ENCODE measurements at regions not wholly inside any gene's neighbourhood (a gene's known extent, or its start where the extent isn't known, plus 50 kb on each side); places are given as distances from the start of the nearest gene placed in this dataset.

DNA sequence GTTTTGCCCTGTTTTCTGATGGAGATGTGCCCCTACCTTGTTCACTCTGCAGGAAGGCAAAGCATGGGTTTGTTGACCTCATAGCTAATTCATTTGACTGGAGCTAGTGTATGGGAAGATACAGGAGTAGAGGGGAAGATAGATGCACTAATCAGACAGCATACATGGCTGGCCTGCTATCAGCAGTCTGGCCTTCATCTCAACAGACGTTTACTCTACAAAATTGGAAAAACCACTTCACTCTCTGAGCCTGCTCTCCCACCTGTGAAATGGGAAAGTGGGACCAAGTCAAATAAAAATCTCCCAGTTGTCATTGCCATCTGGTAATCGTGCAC is 235.2 kb upstream of the RAB4A start:
- peaks cover 40% of the 10 kb centered on the region for H3K27me3 Mint-ChIP-seq (ENCODE audit: low read depth)
- no peak overlapping the region for H3K4me3 Mint-ChIP-seq
- H3K4me1 Mint-ChIP-seq (ENCODE audit: low read depth), result peaks cover 12% of the 10 kb centered on the region
- no peaks in the 10 kb centered on the region for H3K36me3 Mint-ChIP-seq (ENCODE audit: low read depth)
- peak overlapping the region; percentile 26 for H3K27ac Mint-ChIP-seq
- H3K9me3 Mint-ChIP-seq, result no peaks in the 10 kb centered on the region

DNA sequence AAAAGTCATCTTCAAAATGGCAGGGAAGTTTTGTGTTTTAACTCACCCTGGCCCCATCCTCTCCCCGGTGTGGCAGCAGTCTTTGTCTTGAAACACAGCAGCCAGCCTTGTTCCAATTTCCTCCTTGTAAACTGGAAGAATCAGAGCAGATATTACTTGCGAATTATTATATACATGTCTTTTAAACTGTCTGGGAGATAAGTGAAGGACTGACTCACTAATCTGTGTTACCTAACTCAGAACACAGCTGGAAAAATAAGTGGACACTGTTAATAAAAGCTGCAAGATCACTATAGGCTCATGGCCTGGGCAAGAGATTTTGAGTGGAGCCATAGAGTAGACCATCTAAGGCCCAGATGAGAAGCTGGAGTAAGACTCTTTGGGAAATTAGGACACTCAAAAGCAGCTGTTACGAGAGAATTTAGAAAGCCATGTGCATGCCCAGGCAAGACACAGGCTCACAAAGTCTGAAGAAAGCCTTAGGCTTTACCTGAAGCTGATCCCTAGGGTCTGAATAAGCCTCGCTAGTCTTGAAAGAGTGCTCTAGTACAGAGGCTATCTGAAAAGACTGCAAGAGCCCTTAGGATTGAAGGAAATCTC is 233.0 kb upstream of the RAB4A start:
- H3K27me3 Mint-ChIP-seq (ENCODE audit: low read depth), result peaks cover 48% of the 10 kb centered on the region
- no peak overlapping the region for H3K4me3 Mint-ChIP-seq

DNA sequence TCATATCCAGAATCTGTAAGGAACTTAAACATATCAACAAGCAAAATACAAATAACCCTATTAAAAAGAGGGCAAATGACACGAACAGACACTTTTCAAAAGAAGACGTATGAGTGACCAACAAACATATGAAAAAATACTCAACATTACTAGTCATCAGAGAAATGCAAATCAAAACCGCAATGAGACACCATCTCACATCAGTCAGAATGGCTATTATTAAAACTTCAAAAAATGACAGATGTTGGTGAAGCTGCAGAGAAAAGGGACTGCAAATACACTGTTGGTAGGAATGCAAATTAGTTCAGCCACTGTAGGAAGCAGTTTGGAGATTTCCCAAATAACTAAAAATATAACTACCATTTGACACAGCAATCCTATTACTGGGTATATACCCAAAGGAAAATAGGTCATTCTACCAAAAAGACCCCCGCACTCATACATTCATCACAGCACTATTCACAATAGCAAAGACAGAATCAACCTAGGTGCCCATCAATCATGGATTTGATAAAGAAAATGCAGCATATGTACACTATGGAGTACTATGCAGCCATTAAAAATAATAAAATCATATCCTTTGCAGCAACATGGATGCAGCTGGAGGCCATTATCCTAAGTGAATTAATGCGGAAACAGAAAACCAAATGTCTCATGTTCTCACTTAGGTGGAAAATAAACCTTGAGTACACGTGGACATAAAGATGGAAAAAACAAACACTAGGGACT is 230.1 kb upstream of the RAB4A start:
- Mint-ChIP-seq H3K36me3 (ENCODE audit: low read depth) (no peaks in the 10 kb centered on the region), H3K27ac (no peak overlapping the region), H3K4me1 (ENCODE audit: low read depth) (peaks cover 3% of the 10 kb centered on the region), H3K4me3 (no peak overlapping the region), H3K27me3 (ENCODE audit: low read depth) (peaks cover 55% of the 10 kb centered on the region), H3K9me3 (peaks cover 3% of the 10 kb centered on the region)

More for the DNA sequence above, 233.0 kb upstream of the RAB4A start:
- H3K9me3 Mint-ChIP-seq, result peaks cover 3% of the 10 kb centered on the region
- H3K36me3 Mint-ChIP-seq (ENCODE audit: low read depth), result no peaks in the 10 kb centered on the region
- H3K4me1 Mint-ChIP-seq (ENCODE audit: low read depth), result peaks cover 12% of the 10 kb centered on the region
- no peak overlapping the region for H3K27ac Mint-ChIP-seq

DNA sequence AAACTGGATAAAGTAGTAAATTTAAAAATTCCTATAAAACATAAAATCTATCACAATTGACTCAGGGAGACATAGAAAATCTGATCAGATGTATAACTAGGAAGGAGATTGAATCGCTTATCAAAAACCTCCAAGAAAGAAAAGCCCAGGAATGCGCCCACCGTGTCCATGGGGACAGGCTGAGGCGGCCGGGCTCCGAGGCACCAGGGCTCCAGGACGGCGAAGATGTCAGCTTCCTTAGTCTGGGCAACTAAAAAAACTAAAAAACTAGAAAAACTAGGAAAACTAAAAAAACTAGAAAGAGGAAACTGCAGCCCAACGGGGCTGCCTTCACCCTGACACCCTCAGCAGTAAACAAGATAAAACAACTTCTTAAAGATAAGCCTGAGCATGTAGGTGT is 229.0 kb upstream of the RAB4A start:
- peaks cover 55% of the 10 kb centered on the region for H3K27me3 Mint-ChIP-seq (ENCODE audit: low read depth)
- H3K27ac Mint-ChIP-seq, result no peak overlapping the region
- H3K9me3 Mint-ChIP-seq, result peaks cover 3% of the 10 kb centered on the region
- no peak overlapping the region for H3K4me3 Mint-ChIP-seq
- H3K4me1 Mint-ChIP-seq (ENCODE audit: low read depth), result peaks cover 3% of the 10 kb centered on the region
- H3K36me3 Mint-ChIP-seq (ENCODE audit: low read depth), result no peaks in the 10 kb centered on the region

DNA sequence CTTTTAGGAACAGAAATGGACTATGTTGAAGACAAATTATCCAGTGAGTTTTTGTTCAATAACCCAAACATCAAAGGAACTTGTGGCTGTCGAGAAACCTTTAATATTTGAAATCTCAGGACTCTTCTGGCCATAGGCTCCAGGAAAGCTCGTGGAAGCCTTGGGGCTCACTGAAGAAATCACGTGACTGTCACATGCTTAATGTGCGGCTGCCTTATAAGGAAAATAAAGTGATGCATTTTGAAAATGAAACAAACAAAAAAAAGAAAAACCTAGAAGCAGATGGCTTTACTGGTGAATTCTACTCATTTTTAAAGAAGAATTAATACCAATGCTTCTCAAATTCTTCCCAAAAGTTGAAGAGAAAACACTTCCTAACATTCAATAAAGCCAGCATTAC is 228.4 kb upstream of the RAB4A start:
- Mint-ChIP-seq H3K9me3 (peaks cover 3% of the 10 kb centered on the region), H3K27me3 (ENCODE audit: low read depth) (peaks cover 55% of the 10 kb centered on the region), H3K27ac (no peak overlapping the region), H3K4me3 (no peak overlapping the region), H3K36me3 (ENCODE audit: low read depth) (no peaks in the 10 kb centered on the region), H3K4me1 (ENCODE audit: low read depth) (peaks cover 3% of the 10 kb centered on the region)

DNA sequence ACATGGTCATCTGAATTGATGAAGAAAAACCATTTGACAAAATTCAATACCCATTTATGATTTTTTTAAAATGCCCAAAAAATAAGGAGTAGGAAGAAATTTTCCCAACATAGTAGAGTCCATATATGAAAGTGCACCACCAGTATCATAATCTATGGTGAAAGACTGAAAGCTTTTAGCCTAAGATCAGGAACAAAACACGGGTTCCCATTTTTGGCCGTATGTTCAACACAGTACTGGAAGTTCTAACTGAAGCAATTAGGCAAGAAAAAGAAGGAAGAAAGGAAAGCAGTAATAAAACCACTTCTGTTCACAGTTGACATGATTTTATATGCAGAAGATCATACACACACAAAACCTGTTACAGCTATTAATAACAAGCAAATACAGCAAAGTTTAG is 227.8 kb upstream of the RAB4A start:
- H3K4me3 Mint-ChIP-seq, result no peak overlapping the region
- no peaks in the 10 kb centered on the region for H3K36me3 Mint-ChIP-seq (ENCODE audit: low read depth)
- peaks cover 55% of the 10 kb centered on the region for H3K27me3 Mint-ChIP-seq (ENCODE audit: low read depth)
- no peak overlapping the region for H3K27ac Mint-ChIP-seq
- H3K4me1 Mint-ChIP-seq (ENCODE audit: low read depth), result peaks cover 3% of the 10 kb centered on the region
- H3K9me3 Mint-ChIP-seq, result peaks cover 3% of the 10 kb centered on the region

DNA sequence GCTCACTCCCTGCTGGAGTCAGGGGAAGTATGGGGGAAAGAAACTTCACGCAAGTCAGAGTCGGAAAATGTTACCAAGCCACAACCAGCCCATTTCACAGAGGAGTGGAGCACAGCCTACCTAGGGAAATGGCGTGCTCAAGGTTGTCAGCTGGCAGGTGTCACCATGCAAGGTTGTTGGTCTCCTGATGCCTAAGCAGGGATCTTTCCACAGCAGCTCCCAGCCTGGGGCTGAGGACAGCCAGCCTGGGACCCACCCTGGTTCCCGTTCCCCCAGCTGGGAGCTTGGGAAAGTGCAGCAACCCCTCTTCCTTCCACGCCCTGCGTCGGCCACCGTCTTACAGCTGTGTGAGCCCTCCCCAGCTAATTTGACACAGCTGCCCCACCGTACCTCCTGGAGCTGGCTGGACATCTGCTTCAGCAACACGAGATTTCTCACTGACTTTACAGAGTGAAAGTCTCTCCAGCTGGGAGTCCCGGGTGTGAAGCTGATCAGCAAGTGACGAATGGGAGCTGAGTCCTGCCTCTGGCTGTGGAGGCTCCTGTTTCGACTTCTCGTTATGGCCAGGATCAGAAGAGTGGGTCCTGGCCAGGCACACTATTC is 224.6 kb upstream of the RAB4A start:
- Mint-ChIP-seq H3K4me1 (ENCODE audit: low read depth) (peaks cover 2% of the 10 kb centered on the region), H3K4me3 (no peak overlapping the region), H3K27me3 (ENCODE audit: low read depth) (peaks cover 44% of the 10 kb centered on the region), H3K36me3 (ENCODE audit: low read depth) (no peaks in the 10 kb centered on the region), H3K27ac (no peak overlapping the region), H3K9me3 (peaks cover 4% of the 10 kb centered on the region)

DNA sequence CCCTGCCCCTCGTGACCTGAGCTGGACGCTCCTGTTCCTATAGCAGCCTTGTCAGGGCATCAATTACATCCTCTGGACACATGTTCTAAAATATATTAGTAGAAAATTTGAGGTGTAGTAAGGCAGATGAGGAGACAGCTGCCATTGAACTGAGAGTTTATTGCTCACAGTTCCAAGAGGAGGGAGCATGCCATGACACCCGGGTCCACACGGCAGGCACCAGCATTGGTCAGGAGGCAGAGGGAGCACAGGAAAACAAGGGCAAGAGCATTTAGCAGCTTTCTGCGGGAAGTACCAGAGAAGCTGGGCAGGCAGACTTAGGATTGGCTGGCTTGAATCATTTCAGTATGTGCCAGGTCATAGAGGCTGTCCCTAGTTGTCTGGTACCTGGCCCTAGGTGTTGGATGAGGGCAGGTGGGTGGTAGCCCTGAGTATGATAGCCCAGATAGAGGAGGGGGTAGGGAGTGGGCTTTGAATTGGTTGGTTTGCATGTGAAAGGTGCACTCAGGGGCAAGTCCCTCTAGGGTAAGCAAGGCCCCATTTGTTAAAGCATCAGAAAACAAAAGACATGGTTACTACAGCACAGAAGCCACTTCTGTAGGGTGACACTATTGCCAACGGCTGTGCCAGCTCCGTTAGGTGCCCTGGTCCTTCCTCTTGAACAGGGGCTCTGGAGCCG is 223.6 kb upstream of the RAB4A start:
- Mint-ChIP-seq H3K4me1 (ENCODE audit: low read depth) (peaks cover 5% of the 10 kb centered on the region), H3K4me3 (no peak overlapping the region), H3K27ac (no peak overlapping the region), H3K27me3 (ENCODE audit: low read depth) (peaks cover 42% of the 10 kb centered on the region), H3K9me3 (peaks cover 9% of the 10 kb centered on the region), H3K36me3 (ENCODE audit: low read depth) (no peaks in the 10 kb centered on the region)

DNA sequence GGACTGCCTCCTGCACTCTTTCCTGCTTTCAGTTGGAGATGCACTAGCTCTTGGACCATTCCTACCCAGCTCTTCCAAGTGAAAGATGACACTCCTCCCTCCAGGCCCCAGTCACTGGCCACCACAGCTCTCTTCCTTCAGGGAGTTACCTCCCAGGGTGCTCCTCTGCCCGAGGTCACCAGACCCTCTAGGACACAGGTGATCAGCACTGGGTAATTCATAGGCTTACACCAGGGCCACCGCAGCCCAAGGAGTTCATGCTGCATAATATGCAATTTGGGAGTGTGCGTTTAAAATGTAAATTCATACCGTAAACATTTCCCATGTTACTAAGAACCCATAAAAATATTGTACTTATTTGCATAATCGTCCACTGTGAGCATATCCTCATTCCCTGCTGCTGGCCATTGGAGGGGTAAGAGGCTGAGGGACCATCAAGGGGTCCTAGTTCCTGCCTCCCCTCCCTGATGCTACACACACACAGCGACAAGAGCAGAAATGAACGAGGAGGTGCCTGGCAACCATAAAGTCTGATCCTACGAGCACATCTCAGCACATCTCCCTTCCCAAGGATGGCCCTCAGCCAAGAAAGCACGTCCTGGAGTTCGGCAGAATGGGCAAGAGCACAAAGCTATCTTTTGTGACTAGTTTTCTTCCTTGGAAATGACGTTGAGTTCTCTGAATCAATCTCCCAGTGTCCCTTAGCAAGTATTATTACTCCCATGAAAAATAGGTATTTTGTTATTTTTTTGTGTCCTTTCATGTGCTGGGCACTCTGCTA is 222.9 kb upstream of the RAB4A start:
- Mint-ChIP-seq H3K9me3 (peaks cover 9% of the 10 kb centered on the region), H3K36me3 (ENCODE audit: low read depth) (no peaks in the 10 kb centered on the region), H3K27ac (no peak overlapping the region)

DNA sequence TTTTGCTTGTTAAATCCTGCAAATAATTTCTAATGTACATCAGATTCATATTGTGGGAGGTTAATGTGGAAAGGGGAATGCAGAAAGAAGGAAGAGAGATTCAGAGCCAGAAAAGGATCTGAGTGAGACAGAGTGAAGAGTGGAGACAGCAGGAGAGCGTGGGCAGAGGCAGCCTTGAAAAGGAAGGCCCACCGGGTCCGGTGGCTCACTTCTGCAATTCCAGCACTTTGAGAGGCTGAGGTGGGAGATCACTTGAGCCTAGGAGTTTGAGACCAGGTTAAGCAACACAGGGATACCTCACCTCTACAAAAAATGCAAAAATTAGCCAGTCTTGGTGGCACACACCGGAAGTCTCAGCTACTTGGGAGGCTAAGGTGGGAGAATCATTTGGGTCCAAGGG is 222.0 kb upstream of the RAB4A start:
- Mint-ChIP-seq H3K9me3 (peaks cover 9% of the 10 kb centered on the region), H3K27me3 (ENCODE audit: low read depth) (peaks cover 41% of the 10 kb centered on the region), H3K36me3 (ENCODE audit: low read depth) (no peaks in the 10 kb centered on the region), H3K4me3 (no peak overlapping the region), H3K27ac (no peak overlapping the region), H3K4me1 (ENCODE audit: low read depth) (peaks cover 5% of the 10 kb centered on the region)

More for the DNA sequence above, 222.9 kb upstream of the RAB4A start:
- Mint-ChIP-seq H3K4me1 (ENCODE audit: low read depth) (peaks cover 5% of the 10 kb centered on the region), H3K27me3 (ENCODE audit: low read depth) (peaks cover 39% of the 10 kb centered on the region), H3K4me3 (no peak overlapping the region)

DNA sequence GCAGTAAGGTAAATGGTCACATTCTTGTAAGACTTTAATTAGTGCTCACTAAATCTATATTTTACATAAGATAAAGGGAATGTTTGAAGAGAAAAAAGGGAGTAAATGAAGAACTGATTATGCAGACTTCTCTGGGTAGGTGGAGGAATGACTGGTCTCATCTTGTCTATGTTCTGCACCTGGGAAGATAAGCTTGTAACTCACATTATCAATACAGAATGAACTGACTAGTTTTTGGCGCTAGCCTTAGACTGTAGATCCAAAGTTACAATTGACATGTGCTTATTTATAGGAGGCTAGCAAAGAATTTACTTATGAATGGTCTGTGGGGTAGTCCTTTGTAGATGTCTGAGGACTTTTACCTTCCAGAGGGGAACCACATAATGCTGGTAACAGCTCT is 214.9 kb upstream of the RAB4A start:
- Mint-ChIP-seq H3K4me3 (no peak overlapping the region), H3K4me1 (ENCODE audit: low read depth) (peaks cover 24% of the 10 kb centered on the region), H3K27ac (no peak overlapping the region), H3K27me3 (ENCODE audit: low read depth) (peaks cover 36% of the 10 kb centered on the region), H3K9me3 (peaks cover 6% of the 10 kb centered on the region), H3K36me3 (ENCODE audit: low read depth) (peaks cover 2% of the 10 kb centered on the region)

DNA sequence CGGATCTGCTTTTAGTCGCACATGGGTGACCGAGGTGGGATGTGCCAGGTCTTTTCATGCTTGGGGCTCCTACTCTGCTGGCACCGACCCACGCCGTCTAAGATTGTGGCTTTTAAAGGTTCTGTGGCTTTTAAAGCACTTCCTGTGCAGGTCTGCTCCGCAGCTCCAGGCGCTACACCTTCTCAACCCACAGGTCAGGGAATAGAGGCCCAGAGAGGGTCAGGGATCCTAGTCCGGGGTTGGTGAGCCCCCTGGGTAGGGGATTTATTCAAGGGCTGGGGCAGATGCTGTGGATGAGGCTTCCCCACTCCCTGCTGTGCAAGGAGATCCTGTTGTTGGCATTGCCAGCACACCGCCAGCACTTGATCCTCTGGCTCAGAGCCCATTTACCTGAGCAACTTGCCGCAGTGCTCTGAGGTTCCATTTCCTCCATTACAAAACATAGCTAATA is 212.8 kb upstream of the RAB4A start:
- no peak overlapping the region for H3K27ac Mint-ChIP-seq
- H3K4me1 Mint-ChIP-seq (ENCODE audit: low read depth), result peaks cover 19% of the 10 kb centered on the region
- no peak overlapping the region for H3K4me3 Mint-ChIP-seq
- no peaks in the 10 kb centered on the region for H3K9me3 Mint-ChIP-seq
- peaks cover 26% of the 10 kb centered on the region for H3K27me3 Mint-ChIP-seq (ENCODE audit: low read depth)
- H3K36me3 Mint-ChIP-seq (ENCODE audit: low read depth), result peaks cover 2% of the 10 kb centered on the region

DNA sequence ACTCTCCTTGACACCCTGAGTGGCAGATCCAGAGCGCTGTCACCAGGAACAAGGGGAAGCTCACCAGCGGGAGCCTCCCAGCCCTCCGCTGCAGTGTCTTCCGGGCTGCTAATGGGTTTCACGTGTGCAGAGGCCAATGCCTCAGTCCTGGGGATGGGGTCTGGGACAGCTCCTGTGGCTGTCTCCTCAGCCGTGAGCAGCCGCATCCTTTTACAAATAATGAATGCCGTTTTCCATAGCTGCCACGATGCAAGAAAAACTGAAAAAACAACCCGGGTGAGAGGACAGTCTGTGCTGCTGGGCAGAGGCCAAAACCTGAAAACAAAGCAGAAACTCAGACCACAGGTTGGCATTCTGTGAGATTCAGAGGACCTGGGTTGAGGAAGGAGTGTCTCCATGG is 212.2 kb upstream of the RAB4A start:
- Mint-ChIP-seq H3K36me3 (ENCODE audit: low read depth) (peaks cover 2% of the 10 kb centered on the region), H3K4me3 (no peak overlapping the region), H3K27ac (no peak overlapping the region), H3K9me3 (no peaks in the 10 kb centered on the region), H3K4me1 (ENCODE audit: low read depth) (peaks cover 19% of the 10 kb centered on the region), H3K27me3 (ENCODE audit: low read depth) (peaks cover 21% of the 10 kb centered on the region)
